GM12878 (cell line): ENCODE measurements at regions not wholly inside any gene's neighbourhood (a gene's known extent, or its start where the extent isn't known, plus 50 kb on each side); places are given as distances from the start of the nearest gene placed in this dataset.

Experiments
- ATAC-seq: fragments of 200-7000 bp; cut with Tn5 transposase; 3 replicates; pipeline ENCODE4 v1.9.1; 2020; ENCODE audit warnings: mild to moderate bottlenecking, moderate library complexity
- BruUV-seq: library from RNA; stranded (reverse); fragments of 400-500 nt; replicated peaks from 2 replicates; lab custom pipeline; 2021; lab: Mats Ljungman, UMichigan
- CTCF ChIA-PET: fragments of 300-600 bp; sonication (Branson Sonifier 250); formaldehyde crosslinking; extraction: SDS; loops from one replicate; lab custom pipeline; 2021; ENCODE audit warnings: inconsistent platforms; lab: Yijun Ruan, JAX
- POLR2A ChIA-PET: fragments of 350-600 bp; formaldehyde crosslinking; extraction: SDS; loops from one replicate; lab custom pipeline; 2021; ENCODE audit warnings: inconsistent platforms; lab: Charles Lee
- RAD21 ChIA-PET: fragments of 300-600 bp; sonication (Branson Sonifier 250); formaldehyde crosslinking; loops from one replicate; lab custom pipeline; 2023; ENCODE audit warnings: antibody characterized with exemption; ENCODE audit not compliant: unreplicated experiment; lab: Charles Lee
- SMC1A ChIA-PET: fragments of 300-600 bp; sonication (Branson Sonifier 250); formaldehyde crosslinking; loops from one replicate; lab custom pipeline; 2023; ENCODE audit not compliant: unreplicated experiment, uncharacterized antibody; lab: Charles Lee
- DNase-seq: peaks from one replicate; pipeline ENCODE4 v3.0.0-alpha.2; 2011; ENCODE audit warnings: low read depth, low spot score
- FAIRE-seq: peaks from 3 replicates; lab custom pipeline; 2011; peaks lifted over from hg19 to GRCh38; lab: Jason Lieb, UNC
- H2AFZ ChIP-seq: 2 replicates; pipeline ENCODE4 v1.6.0; 2011; ENCODE audit warnings: low read depth, low read length, control low read depth; ENCODE audit not compliant: control insufficient read depth
- H3K27ac ChIP-seq: 2 replicates; pipeline ENCODE4 v1.5.1; 2011; ENCODE audit warnings: control low read depth; ENCODE audit not compliant: control insufficient read depth, insufficient read depth
- H3K27me3 ChIP-seq, 2 experiments: replicated peaks in 1 of 2; 2 replicates each; pipeline versions ENCODE4 v1.6.0 to v1.6.1; 2011; ENCODE audit warnings: low read length in 1 of 2; ENCODE audit not compliant: control insufficient read depth in 2 of 2, insufficient read depth in 2 of 2
- H3K36me3 ChIP-seq, 2 experiments: 2 replicates each; pipeline ENCODE4 v1.5.1; 2011; ENCODE audit warnings: low read length in 1 of 2; ENCODE audit not compliant: control insufficient read depth in 2 of 2, insufficient read depth in 2 of 2
- H3K4me1 ChIP-seq: 2 replicates; pipeline ENCODE4 v1.6.1; 2011; ENCODE audit warnings: mild to moderate bottlenecking, low read length, moderate library complexity, mixed read lengths; ENCODE audit not compliant: control insufficient read depth, insufficient read depth
- H3K4me2 ChIP-seq: 2 replicates; pipeline ENCODE4 v1.6.0; 2011; ENCODE audit warnings: control low read depth; ENCODE audit not compliant: control insufficient read depth, insufficient read depth
- H3K4me3 ChIP-seq: fragments of 200-600 bp; sonication (generic); 2 replicates; pipeline ENCODE4 v1.5.1; 2016
- H3K79me2 ChIP-seq: 2 replicates; pipeline ENCODE4 v1.6.0; 2011; ENCODE audit warnings: low read length; ENCODE audit not compliant: control insufficient read depth, insufficient read depth
- H3K9ac ChIP-seq: 2 replicates; pipeline ENCODE4 v1.8.0; 2011; ENCODE audit warnings: low read length, control low read depth, mixed read lengths; ENCODE audit not compliant: control insufficient read depth, insufficient read depth
- H3K9me3 ChIP-seq: replicated peaks from 3 replicates; pipeline ENCODE4 v1.5.1; 2011; ENCODE audit warnings: mild to moderate bottlenecking, low read length; ENCODE audit not compliant: control insufficient read depth, insufficient read depth
- H4K20me1 ChIP-seq: 2 replicates; pipeline ENCODE4 v1.6.0; 2011; ENCODE audit not compliant: control insufficient read depth, insufficient read depth
- ASH2L ChIP-seq: fragments of 300-600, 200-600 bp; sonication (generic); IDR thresholded peaks from 2 replicates; pipeline ENCODE4 v1.6.1; 2017; ENCODE audit warnings: low read depth, mild to moderate bottlenecking, borderline replicate concordance
- BRCA1 ChIP-seq: IDR thresholded peaks from 2 replicates; pipeline ENCODE4 v1.6.1; 2011; ENCODE audit warnings: low read depth, low read length, improper control_type of control experiment
- CBFB ChIP-seq: IDR thresholded peaks from 2 replicates; pipeline ENCODE4 v1.6.1; 2016; ENCODE audit warnings: antibody characterized with exemption, low read depth
- CHD2 ChIP-seq: IDR thresholded peaks from 2 replicates; pipeline ENCODE4 v1.6.1; 2011; ENCODE audit warnings: low read depth, low read length, improper control_type of control experiment, borderline replicate concordance
- E2F8 ChIP-seq: fragments of 450-650 bp; IDR thresholded peaks from 2 replicates; pipeline ENCODE4 v1.6.1; 2018; ENCODE audit warnings: mild to moderate bottlenecking, low read depth, moderate library complexity; ENCODE audit not compliant: partially characterized antibody
- E4F1 ChIP-seq: fragments of 450-650 bp; IDR thresholded peaks from 2 replicates; pipeline ENCODE4 v1.6.1; 2018; ENCODE audit warnings: borderline replicate concordance, mild to moderate bottlenecking; ENCODE audit not compliant: partially characterized antibody
- JUND ChIP-seq: IDR thresholded peaks from 2 replicates; pipeline ENCODE4 v1.6.1; 2012; ENCODE audit warnings: low read depth, mild to moderate bottlenecking, low read length, improper control_type of control experiment, moderate library complexity
- MEF2A ChIP-seq: IDR thresholded peaks from 2 replicates; pipeline ENCODE4 v1.6.1; 2011; ENCODE audit warnings: low read depth, mild to moderate bottlenecking, low read length, moderate library complexity; ENCODE audit not compliant: insufficient read depth
- NFYA ChIP-seq: IDR thresholded peaks from 2 replicates; pipeline ENCODE4 v1.6.1; 2011; ENCODE audit warnings: low read depth, mild to moderate bottlenecking, low read length, improper control_type of control experiment, borderline replicate concordance
- POLR2AphosphoS2 ChIP-seq: IDR thresholded peaks from 2 replicates; pipeline ENCODE4 v1.6.1; 2011; ENCODE audit warnings: low read depth, mild to moderate bottlenecking, low read length, improper control_type of control experiment, moderate library complexity
- RAD51 ChIP-seq: fragments of 450-650 bp; IDR thresholded peaks from 2 replicates; pipeline ENCODE4 v1.6.1; 2016; ENCODE audit warnings: moderate library complexity, mild to moderate bottlenecking, inconsistent platforms
- TARDBP ChIP-seq: IDR thresholded peaks from 2 replicates; pipeline ENCODE4 v1.6.1; 2016; ENCODE audit warnings: borderline replicate concordance
- TCF7 ChIP-seq: IDR thresholded peaks from 2 replicates; pipeline ENCODE4 v1.6.1; 2014; ENCODE audit warnings: antibody characterized with exemption, borderline replicate concordance
- ZNF384 ChIP-seq: IDR thresholded peaks from 2 replicates; pipeline ENCODE4 v1.6.1; 2012; ENCODE audit warnings: low read depth, mild to moderate bottlenecking, low read length, improper control_type of control experiment, borderline replicate concordance
- ZNF622 ChIP-seq: fragments of 450-650 bp; IDR thresholded peaks from 2 replicates; pipeline ENCODE4 v1.6.1; 2017; ENCODE audit warnings: mild to moderate bottlenecking, inconsistent platforms
- WGBS: methylation state at CpG from one replicate; pipeline ENCODE4 v1.1.6; 2016; ENCODE audit warnings: low lambda C conversion rate; ENCODE audit not compliant: insufficient replicate concordance, insufficient coverage; ENCODE audit errors: missing lambda C conversion rate; 5-methylcytosine and 5-hydroxymethylcytosine counted together
- in situ Hi-C: fragments of 300-500 bp; cut with MboI; formaldehyde crosslinking; loops from 9 replicates; pipeline ENCODE4 v1.14.3; 2018; ENCODE audit warnings: mixed read lengths
- intact Hi-C: fragments of 100-400 bp; cut with micrococcal nuclease; formaldehyde crosslinking; loops from one replicate; pipeline ENCODE4 v1.14.2; 2022; ENCODE audit not compliant: unreplicated experiment

- Histone ChIP-seq H4K20me1 (no peaks in the 10 kb centered on the region), H3K4me2 (no peak overlapping the region), H3K9ac (no peak overlapping the region), H3K36me3 (no peaks in the 10 kb centered on the region), H2AFZ (no peak overlapping the region), H3K9me3 (no peaks in the 10 kb centered on the region), H3K4me1 (no peaks in the 10 kb centered on the region), H3K27me3 (no peaks in the 10 kb centered on the region; a peak in 1 of 4 replicates), H3K79me2 (no peaks in the 10 kb centered on the region), H3K4me3 (no peak overlapping the region), H3K27ac (no peak overlapping the region)
- ATAC-seq (no peak), FAIRE-seq (no peak), DNase-seq (no peak)
- in situ Hi-C loops (no loop called here), intact Hi-C loops (no loop called here)
- ChIA-PET POLR2A (no interaction called here), CTCF (no interaction called here), SMC1A (no interaction called here), RAD21 (no interaction called here)
- no TSS peak for BruUV-seq
- no peak for TF ChIP-seq ASH2L
- no peak for TF ChIP-seq TARDBP
- TF ChIP-seq E2F8: no peak
Observed at GRCh38 chr5:54823006-54823405, 162.4 kb downstream of the ESM1 start.

- ChIA-PET RAD21 (no interaction called here), CTCF (no interaction called here), POLR2A (no interaction called here), SMC1A (no interaction called here)
- BruUV-seq: no TSS peak
- Histone ChIP-seq H3K4me3 (no peak overlapping the region), H3K27me3 (no peaks in the 10 kb centered on the region; a peak in 1 of 4 replicates), H3K9me3 (no peaks in the 10 kb centered on the region), H3K79me2 (no peaks in the 10 kb centered on the region), H2AFZ (no peak overlapping the region), H3K27ac (no peak overlapping the region), H3K4me2 (no peak overlapping the region), H4K20me1 (no peaks in the 10 kb centered on the region), H3K4me1 (no peaks in the 10 kb centered on the region), H3K36me3 (no peaks in the 10 kb centered on the region), H3K9ac (no peak overlapping the region)
- ATAC-seq: no peak
- intact Hi-C loops (no loop called here), in situ Hi-C loops (no loop called here)
- DNase-seq: no peak
- WGBS: 4% methylated on average over 2 of the region's 2 CpGs
- FAIRE-seq: no peak
- TF ChIP-seq E4F1 (no peak), JUND (no peak), CBFB (no peak), RAD51 (no peak), BRCA1 (no peak), ZNF622 (no peak), CHD2 (no peak), ZNF384 (no peak), MEF2A (no peak), TCF7 (no peak), NFYA (no peak), POLR2AphosphoS2 (no peak)
Observed at GRCh38 chr5:54822324-54822687, 163.1 kb downstream of the ESM1 start.
